ENCODE measurements at regions not wholly inside any gene's neighbourhood (a gene's known extent, or its start where the extent isn't known, plus 50 kb on each side); places are given as distances from the start of the nearest gene placed in this dataset.
A peak's percentile ranks its signal among the peaks of the same experiment; 100 is the strongest.

- H3K27me3 ChIP-seq (ENCODE audit: insufficient read depth, low read length), result peaks cover 31% of the 10 kb centered on the region
Measured at GRCh38 chr1:47709872-47710231, 272.0 kb downstream of the FOXD2 start.

GRCh38 chr1:47710329-47711071 lies 272.7 kb downstream of the FOXD2 start:
- Mint-ChIP-seq H3K9me3 (peaks cover 0 to 2% (median 0%) of the 10 kb centered on the region in 8 donors), H3K36me3 (no peaks in the 10 kb centered on the region), H3K27me3 (peaks cover 40 to 47% of the 10 kb centered on the region in 2 donors), H3K4me3 (peak overlapping the region in 7 of 8 donors; percentile 35 to 65 (median 57)), H3K4me1 (peaks cover 0 to 17% (median 8%) of the 10 kb centered on the region in 4 donors), H3K27ac (peak overlapping the region in 1 of 7 donors; percentile 18)
- POLR2A ChIA-PET (ENCODE audit: partially characterized antibody), result interaction anchor here (0.6 to 1.7 kb wide), 3 partner anchors 273 to 278 kb away, joined by 3 to 4 read pairs (median 3); partner anchors contain the start of gene FOXD2
- DNase-seq, result peak in 4 of 5 donors; percentile 54 to 67 (median 54)
- Histone ChIP-seq H3K9me3 (ENCODE audit: control insufficient read depth in 1 of 2, low read length in 2 of 2) (no peaks in the 10 kb centered on the region), H3K36me3 (ENCODE audit: insufficient read depth, low read length) (no peaks in the 10 kb centered on the region), H3K4me1 (ENCODE audit: insufficient read depth, low read length) (peaks cover 20% of the 10 kb centered on the region), H3K27me3 (ENCODE audit: insufficient read depth, low read length) (peaks cover 31% of the 10 kb centered on the region), H3K27ac (ENCODE audit: low read depth, low read length) (no peak overlapping the region), H3K4me3 (ENCODE audit: low read length in 2 of 2) (no peak overlapping the region)
- CTCF ChIA-PET (ENCODE audit: partially characterized antibody), result interaction anchor here (0.6 to 17.2 kb wide), 13 partner anchors 8 to 532 kb away, joined by 3 to 138 read pairs (median 5); partner anchors contain the start of gene FOXD2
- intact Hi-C loops (cut with micrococcal nuclease), result loop anchor here (1.0 to 5.0 kb wide), 5 partner anchors 274 to 533 kb away; no protein-coding TSS in a partner anchor

More at GRCh38 chr1:47709872-47710231, 272.0 kb downstream of the FOXD2 start:
- no peak for DNase-seq
- H3K27me3 Mint-ChIP-seq, result peaks cover 39 to 47% of the 10 kb centered on the region in 2 donors
- POLR2A ChIA-PET (ENCODE audit: partially characterized antibody), result interaction anchor here (0.6 to 1.7 kb wide), 3 partner anchors 272 to 277 kb away, joined by 3 to 4 read pairs (median 3); partner anchors contain the start of gene FOXD2
- intact Hi-C loops (cut with micrococcal nuclease), result loop anchor here (1.0 to 5.0 kb wide), 5 partner anchors 274 to 533 kb away; no protein-coding TSS in a partner anchor
- no peak overlapping the region for H3K27ac Mint-ChIP-seq
- H3K36me3 ChIP-seq (ENCODE audit: insufficient read depth, low read length), result no peaks in the 10 kb centered on the region
- H3K9me3 ChIP-seq (ENCODE audit: control insufficient read depth in 1 of 2, low read length in 2 of 2), result no peaks in the 10 kb centered on the region
- H3K9me3 Mint-ChIP-seq, result peaks cover 0 to 2% (median 0%) of the 10 kb centered on the region in 8 donors
- H3K4me3 ChIP-seq (ENCODE audit: low read length in 2 of 2), result no peak overlapping the region
- CTCF ChIA-PET (ENCODE audit: partially characterized antibody), result interaction anchor here (0.6 to 17.2 kb wide), 11 partner anchors 9 to 531 kb away, joined by 3 to 138 read pairs (median 8); partner anchors contain the start of gene FOXD2
- peaks cover 20% of the 10 kb centered on the region for H3K4me1 ChIP-seq (ENCODE audit: insufficient read depth, low read length)
- peaks cover 0 to 17% (median 8%) of the 10 kb centered on the region in 4 donors for H3K4me1 Mint-ChIP-seq
- peak overlapping the region in 7 of 8 donors; percentile 17 to 65 (median 57) for H3K4me3 Mint-ChIP-seq
- H3K36me3 Mint-ChIP-seq, result no peaks in the 10 kb centered on the region
- H3K27ac ChIP-seq (ENCODE audit: low read depth, low read length), result no peak overlapping the region

Data from CD4-positive, alpha-beta memory T cell (primary cell).